Loucy (cell line): ENCODE measurements at regions not wholly inside any gene's neighbourhood (a gene's known extent, or its start where the extent isn't known, plus 50 kb on each side); places are given as distances from the start of the nearest gene placed in this dataset.

Source experiments
- H2AFZ ChIP-seq: fragments of 200-600 bp; sonication (generic); 2 replicates; pipeline ENCODE4 v1.6.0; 2016; ENCODE audit warnings: antibody characterized with exemption, mild to moderate bottlenecking, low read length, moderate library complexity
- H3F3A ChIP-seq: fragments of 200-600 bp; 2 replicates; pipeline ENCODE4 v1.6.0; 2016; ENCODE audit warnings: antibody characterized with exemption, low read depth, mild to moderate bottlenecking
- H3K27me3 ChIP-seq: fragments of 200-600 bp; sonication (generic); 2 replicates; pipeline ENCODE4 v1.6.1; 2014; ENCODE audit warnings: low read length, mild to moderate bottlenecking; ENCODE audit not compliant: insufficient read depth, poor library complexity, severe bottlenecking
- H3K36me3 ChIP-seq: fragments of 200-600 bp; sonication (generic); 2 replicates; pipeline ENCODE4 v1.6.1; 2016; ENCODE audit warnings: low read length; ENCODE audit not compliant: insufficient read depth
- H3K4me1 ChIP-seq: fragments of 200-600 bp; sonication (generic); 2 replicates; pipeline ENCODE4 v1.5.1; 2014; ENCODE audit warnings: low read length, mild to moderate bottlenecking; ENCODE audit not compliant: insufficient read depth, poor library complexity, severe bottlenecking
- H3K4me2 ChIP-seq: fragments of 200-600 bp; sonication (generic); 2 replicates; pipeline ENCODE4 v1.6.0; 2014; ENCODE audit warnings: antibody characterized with exemption, low read length, low read depth, mild to moderate bottlenecking; ENCODE audit not compliant: poor library complexity, severe bottlenecking
- H3K4me3 ChIP-seq: fragments of 200-600 bp; sonication (generic); 2 replicates; pipeline ENCODE4 v1.5.1; 2014; ENCODE audit warnings: low read length, mild to moderate bottlenecking, mixed read lengths; ENCODE audit not compliant: poor library complexity, severe bottlenecking
- H3K79me2 ChIP-seq: fragments of 200-600 bp; sonication (generic); 2 replicates; pipeline ENCODE4 v1.6.1; 2014; ENCODE audit warnings: low read length; ENCODE audit not compliant: insufficient read depth
- H3K9ac ChIP-seq: fragments of 200-600 bp; sonication (generic); 2 replicates; pipeline ENCODE4 v1.6.0; 2014; ENCODE audit warnings: mild to moderate bottlenecking, low read depth, low read length, moderate library complexity; ENCODE audit not compliant: poor library complexity, severe bottlenecking
- H3K9me2 ChIP-seq: fragments of 200-600 bp; sonication (generic); replicated peaks from 2 replicates; pipeline ENCODE4 v1.6.1; 2016; ENCODE audit warnings: low read depth, low read length, mixed read lengths
- H3K9me3 ChIP-seq: fragments of 200-600 bp; sonication (generic); 2 replicates; pipeline ENCODE4 v1.6.1; 2014; ENCODE audit warnings: mild to moderate bottlenecking, antibody characterized with exemption, low read length, low read depth; ENCODE audit not compliant: insufficient read depth
- H4K20me1 ChIP-seq: fragments of 200-600 bp; sonication (generic); 2 replicates; pipeline ENCODE4 v1.6.0; 2014; ENCODE audit warnings: antibody characterized with exemption, low read length, mild to moderate bottlenecking; ENCODE audit not compliant: insufficient read depth, poor library complexity, severe bottlenecking
- EZH2phosphoT487 ChIP-seq: fragments of 200-600 bp; IDR thresholded peaks from 2 replicates; pipeline ENCODE4 v1.6.1; 2018; ENCODE audit warnings: antibody characterized with exemption, mild to moderate bottlenecking, moderate library complexity, borderline replicate concordance
- TF ChIP-seq, protein P1 (sequence below): fragments of 200-600 bp; sonication (generic); conservative IDR thresholded peaks from 2 replicates; pipeline ENCODE4 v1.5.1; 2014; ENCODE audit warnings: mild to moderate bottlenecking, antibody characterized with exemption, low read length

DNA sequence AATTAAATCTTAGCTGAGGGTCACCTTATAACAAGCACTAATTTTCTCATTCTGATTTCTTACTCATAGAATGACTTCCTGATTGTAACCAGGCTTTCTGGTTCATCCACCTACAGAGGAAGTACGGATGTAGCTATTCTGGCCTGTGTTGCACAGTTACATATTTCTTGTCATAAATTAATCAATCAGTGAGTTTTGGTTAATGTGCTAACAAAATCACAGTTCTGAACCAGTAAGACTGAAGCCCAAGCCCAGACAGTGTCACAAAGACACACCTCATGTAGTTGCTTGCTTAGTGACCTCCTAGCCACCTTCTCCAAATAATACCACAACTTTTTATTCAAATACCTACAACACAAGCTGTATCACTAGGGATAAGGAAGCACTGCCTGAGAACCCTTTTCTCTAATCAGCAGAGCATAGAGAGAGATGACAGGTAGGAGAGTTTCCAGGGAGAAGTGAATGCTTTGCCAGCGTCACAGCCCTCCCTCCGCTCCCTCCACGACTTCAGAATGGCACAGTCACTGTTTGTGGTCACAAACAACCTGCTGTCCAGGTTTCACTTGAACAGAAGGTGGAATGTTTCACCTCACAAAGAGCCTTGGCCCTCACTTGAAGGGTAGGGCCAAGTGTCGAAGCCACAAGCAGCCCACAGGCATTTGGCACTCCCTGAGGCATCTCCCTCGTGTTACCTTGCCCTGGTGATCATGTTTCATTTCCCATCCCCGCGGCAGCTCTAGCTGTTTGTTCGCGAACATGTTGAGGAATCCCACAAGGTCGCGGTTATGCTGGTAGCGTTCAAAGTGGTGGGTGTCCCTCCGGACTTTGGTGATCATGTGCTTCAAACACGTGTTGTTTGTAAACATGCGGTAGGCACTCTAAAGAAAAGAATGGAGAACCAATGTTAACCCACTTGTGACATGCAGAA is 120.8 kb upstream of the STK17B start:
- TF ChIP-seq, protein P1, sequence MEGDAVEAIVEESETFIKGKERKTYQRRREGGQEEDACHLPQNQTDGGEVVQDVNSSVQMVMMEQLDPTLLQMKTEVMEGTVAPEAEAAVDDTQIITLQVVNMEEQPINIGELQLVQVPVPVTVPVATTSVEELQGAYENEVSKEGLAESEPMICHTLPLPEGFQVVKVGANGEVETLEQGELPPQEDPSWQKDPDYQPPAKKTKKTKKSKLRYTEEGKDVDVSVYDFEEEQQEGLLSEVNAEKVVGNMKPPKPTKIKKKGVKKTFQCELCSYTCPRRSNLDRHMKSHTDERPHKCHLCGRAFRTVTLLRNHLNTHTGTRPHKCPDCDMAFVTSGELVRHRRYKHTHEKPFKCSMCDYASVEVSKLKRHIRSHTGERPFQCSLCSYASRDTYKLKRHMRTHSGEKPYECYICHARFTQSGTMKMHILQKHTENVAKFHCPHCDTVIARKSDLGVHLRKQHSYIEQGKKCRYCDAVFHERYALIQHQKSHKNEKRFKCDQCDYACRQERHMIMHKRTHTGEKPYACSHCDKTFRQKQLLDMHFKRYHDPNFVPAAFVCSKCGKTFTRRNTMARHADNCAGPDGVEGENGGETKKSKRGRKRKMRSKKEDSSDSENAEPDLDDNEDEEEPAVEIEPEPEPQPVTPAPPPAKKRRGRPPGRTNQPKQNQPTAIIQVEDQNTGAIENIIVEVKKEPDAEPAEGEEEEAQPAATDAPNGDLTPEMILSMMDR, result no peak
- no peak for TF ChIP-seq EZH2phosphoT487
- H3K9me2 ChIP-seq, result no peaks in the 10 kb centered on the region
- H3K4me2 ChIP-seq, result no peak overlapping the region
- H3F3A ChIP-seq, result no peaks in the 10 kb centered on the region
- H4K20me1 ChIP-seq, result no peaks in the 10 kb centered on the region
- H3K79me2 ChIP-seq, result no peaks in the 10 kb centered on the region
- no peaks in the 10 kb centered on the region for H3K27me3 ChIP-seq
- H3K4me3 ChIP-seq, result no peak overlapping the region
- H3K4me1 ChIP-seq, result peaks cover 8% of the 10 kb centered on the region
- no peaks in the 10 kb centered on the region for H3K9me3 ChIP-seq
- no peaks in the 10 kb centered on the region for H3K36me3 ChIP-seq
- no peak overlapping the region for H3K9ac ChIP-seq
- no peak overlapping the region for H2AFZ ChIP-seq

DNA sequence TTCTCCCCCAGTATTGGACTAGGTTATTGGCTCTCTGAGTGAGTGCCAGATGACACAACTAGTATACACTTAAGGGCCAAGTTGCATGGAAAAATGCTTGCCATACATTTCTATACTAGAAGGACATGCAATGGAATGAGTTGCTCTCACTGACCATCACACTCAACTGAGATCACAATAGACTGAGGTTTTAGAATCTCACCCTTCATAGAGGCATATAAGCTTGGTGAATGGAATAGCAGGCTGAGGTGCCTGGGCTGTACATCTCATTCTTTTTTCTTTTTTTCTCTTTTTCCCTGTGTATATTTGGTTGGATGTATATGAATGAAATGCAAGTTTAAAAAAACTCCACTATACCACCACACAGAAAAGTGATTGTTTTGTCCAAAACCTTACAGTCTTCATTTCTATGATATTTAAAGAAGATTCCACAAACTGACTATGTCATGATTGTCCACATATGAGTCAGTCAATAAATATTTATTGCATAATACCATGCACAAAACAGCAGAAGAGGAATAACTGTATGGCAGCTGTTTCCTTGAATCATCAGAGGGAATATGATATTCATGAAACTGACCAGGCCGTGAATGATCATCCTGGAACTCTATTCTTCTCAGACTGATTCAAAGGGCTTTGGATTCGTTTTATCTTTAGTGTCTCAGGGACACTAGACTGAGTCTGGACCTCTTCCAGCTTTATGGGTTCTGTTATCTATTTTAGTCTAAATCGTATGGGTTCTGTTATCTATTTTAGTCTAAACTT is 122.6 kb upstream of the STK17B start:
- H3K9me3 ChIP-seq, result no peaks in the 10 kb centered on the region
- no peak overlapping the region for H3K9ac ChIP-seq
- no peaks in the 10 kb centered on the region for H3K27me3 ChIP-seq
- H3F3A ChIP-seq, result no peaks in the 10 kb centered on the region
- H4K20me1 ChIP-seq, result no peaks in the 10 kb centered on the region
- H2AFZ ChIP-seq, result no peak overlapping the region
- H3K4me1 ChIP-seq, result peaks cover 4% of the 10 kb centered on the region
- H3K36me3 ChIP-seq, result no peaks in the 10 kb centered on the region
- no peak overlapping the region for H3K4me2 ChIP-seq
- H3K79me2 ChIP-seq, result no peaks in the 10 kb centered on the region
- no peak overlapping the region for H3K4me3 ChIP-seq
- TF ChIP-seq, protein P1, result no peak
- TF ChIP-seq EZH2phosphoT487, result no peak
- no peaks in the 10 kb centered on the region for H3K9me2 ChIP-seq

DNA sequence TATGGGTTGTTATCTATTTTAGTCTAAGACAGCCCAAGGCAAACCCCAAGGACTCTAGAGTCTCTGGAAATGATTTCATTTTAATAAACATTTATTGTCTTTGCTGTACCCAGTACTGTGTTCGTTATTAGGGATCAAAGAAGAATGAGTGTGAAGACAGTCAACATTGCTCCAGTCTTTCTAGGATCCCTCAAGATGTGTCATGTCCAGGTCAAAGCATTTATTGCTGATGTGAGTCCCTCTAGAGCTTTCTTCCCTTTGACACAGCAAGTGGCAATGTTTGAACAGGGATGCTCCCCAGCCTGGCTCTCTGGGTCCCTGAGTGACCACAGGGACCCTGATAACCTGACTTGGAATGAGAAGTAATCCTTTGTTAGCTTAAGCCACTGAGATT is 123.1 kb upstream of the STK17B start:
- Histone ChIP-seq H3K4me1 (no peaks in the 10 kb centered on the region), H3K9ac (no peak overlapping the region), H3K4me2 (no peak overlapping the region)

More for the DNA sequence above, 123.1 kb upstream of the STK17B start:
- no peak for TF ChIP-seq EZH2phosphoT487
- TF ChIP-seq, protein P1, result no peak
- H3K36me3 ChIP-seq, result no peaks in the 10 kb centered on the region
- no peaks in the 10 kb centered on the region for H3K9me2 ChIP-seq
- no peak overlapping the region for H3K4me3 ChIP-seq
- H3F3A ChIP-seq, result no peaks in the 10 kb centered on the region
- H3K27me3 ChIP-seq, result no peaks in the 10 kb centered on the region
- no peaks in the 10 kb centered on the region for H3K79me2 ChIP-seq
- no peak overlapping the region for H2AFZ ChIP-seq
- H4K20me1 ChIP-seq, result no peaks in the 10 kb centered on the region
- H3K9me3 ChIP-seq, result no peaks in the 10 kb centered on the region
